GM19351 (cell line): ENCODE measurements at regions not wholly inside any gene's neighbourhood (a gene's known extent, or its start where the extent isn't known, plus 50 kb on each side); places are given as distances from the start of the nearest gene placed in this dataset.
"Not testable (repeated sequence)": the region's sequence is repeated elsewhere in the genome, so short reads cannot be mapped to it uniquely, and the experiment has no call there.

Source experiments
- ATAC-seq: cut with Tn5 transposase; IDR thresholded peaks from one replicate; pipeline ENCODE4 v1.9.1; 2021; ENCODE audit warnings: mild to moderate bottlenecking, moderate library complexity; ENCODE audit not compliant: unreplicated experiment

DNA sequence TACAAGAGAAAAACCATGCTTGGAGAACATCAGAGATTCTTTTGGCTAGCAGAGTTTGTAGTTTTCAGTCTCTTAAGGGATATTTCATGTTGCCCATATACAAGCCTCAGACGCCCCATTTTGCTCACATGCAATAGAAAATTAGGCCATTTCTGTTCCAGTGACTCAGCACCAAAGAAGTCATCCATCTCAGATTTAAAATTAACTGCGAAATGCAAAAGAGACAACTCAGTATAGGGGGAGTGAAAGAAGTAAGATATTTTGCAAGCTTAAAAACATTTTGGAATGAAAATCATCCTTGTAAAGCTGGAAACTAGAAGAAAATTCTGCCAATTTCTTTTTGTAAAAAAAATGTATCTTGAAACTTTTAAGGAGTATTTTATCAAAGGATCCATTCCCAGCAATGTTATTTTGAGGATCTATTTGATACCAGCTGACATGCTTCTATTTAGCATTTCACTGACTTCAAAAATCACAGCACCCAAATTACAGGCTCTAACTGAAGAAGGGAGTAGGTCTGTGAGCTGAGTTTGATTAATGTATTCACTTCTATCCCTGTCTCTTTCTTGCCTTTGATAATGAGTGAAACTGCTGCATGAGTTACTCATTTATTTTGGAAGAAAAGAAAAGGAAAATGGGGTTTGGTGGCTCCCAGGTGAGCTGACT lies 223.7 kb upstream of the SULF2 start:
- ATAC-seq, result no peak

DNA sequence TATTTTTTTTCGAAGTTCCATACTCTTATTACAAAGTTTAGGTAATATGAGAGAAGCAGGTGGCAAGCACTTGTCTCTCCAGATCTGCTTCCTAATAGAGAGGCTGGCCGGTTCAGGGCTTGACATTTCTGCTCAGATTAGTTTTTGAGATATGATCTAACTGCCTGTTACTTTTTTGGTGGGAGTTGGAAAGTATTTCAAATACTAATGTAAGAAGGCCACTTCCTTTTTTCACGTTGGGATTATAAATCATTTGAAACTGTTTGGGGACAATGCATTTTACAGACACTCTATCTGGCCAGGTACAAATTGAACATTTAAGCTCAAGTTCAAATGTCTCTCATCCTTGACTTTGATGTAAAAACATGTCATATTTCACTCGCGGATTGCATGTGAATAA lies 222.1 kb upstream of the SULF2 start:
- ATAC-seq, result no peak

DNA sequence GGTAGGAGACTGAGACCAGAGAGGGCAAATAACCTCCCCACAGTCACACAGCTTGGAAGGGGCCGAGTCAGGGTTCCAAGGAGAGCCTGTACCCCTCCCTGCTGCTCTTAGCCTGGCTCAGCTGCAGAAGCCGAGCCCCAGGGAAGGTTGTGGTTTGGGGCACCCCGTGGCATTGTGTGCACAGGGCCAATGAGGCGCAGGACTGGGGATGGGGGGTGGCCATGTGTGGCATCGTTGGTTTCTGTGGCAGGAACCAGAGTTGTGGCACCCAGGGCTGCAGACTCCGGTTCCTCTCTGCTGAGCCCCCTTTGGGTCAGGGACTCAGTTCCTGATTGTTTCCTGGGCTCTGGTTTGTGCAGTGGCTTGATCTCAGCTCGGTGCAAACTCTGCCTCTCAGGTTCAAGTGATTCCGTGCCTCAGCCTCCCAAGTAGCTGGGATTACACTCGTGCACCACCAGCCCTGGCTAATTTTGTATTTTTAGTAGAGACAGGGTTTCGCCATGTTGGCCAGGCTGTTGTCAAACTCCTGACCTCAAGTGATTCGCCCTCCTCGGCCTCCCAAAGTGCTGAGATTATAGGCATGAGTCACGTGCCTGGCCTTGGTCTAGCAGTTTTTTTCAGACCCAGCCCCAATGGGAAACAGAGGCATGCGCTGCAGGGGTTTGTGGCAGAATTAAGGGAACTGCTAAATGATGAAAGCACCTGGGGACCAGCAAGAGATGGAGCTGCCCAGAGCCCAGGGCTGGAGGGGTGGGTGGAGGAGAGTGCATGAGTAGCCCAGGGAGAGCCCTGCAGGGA lies 221.0 kb upstream of the SULF2 start:
- no peak for ATAC-seq

DNA sequence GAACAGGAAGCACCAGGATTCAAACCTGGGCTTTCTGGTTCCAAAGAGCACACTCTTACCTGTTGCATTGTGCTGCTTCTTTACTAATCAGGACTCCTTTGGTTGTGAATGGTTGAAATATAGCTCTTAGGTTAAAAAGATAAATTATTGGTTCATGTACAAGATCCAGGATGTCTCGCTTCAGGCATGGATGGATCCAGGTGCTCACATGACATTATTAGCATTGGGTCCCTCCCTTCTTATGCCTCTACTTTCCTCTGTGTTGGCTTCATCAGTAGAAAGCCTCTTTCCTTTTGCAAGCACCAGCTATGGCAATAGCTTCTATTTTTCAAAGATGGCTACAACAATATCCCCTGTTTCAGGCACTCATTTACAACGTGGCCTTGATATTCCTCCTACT lies 217.7 kb upstream of the SULF2 start:
- no peak for ATAC-seq

DNA sequence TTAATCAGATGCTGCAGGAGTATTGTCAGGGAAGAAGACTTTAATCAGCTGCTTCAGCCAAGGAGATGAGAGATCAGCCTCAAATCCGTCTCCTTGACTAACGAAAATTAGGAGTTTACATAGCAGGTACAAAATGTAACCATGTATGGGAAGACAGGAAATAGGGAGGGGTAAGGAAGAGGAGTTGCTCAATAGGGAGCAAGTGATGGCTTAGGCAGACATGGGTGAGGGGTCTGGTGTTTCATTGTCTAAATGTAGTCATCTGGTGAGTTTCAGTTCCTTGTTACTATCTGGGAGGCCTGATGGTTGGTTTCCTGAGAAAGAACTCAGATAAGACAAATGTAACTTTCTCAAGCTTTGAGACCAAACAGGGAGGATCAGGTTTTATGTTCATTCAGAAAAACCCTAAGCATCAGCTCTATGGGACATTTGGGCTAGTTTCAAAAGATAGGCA lies 217.3 kb upstream of the SULF2 start:
- peak; percentile 88 for ATAC-seq

DNA sequence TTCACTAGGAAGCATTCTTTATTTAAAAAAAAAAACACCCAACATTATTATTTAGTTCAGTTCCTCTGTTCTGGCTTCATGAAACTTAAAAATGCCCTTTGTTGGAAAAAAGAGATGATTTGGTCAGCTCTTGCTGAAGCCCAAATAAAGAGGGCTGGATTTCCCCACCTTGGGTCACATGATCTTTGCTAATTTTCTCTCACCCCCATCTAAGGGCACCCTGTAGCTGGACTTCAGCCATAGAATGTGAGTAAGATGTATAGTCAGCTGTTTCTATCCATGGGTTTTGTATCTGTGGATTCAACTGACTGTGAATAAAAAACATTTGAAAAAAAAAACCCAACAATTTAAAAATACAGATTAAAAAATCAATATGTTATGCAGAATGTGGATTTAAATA lies 213.9 kb upstream of the SULF2 start:
- no peak for ATAC-seq

DNA sequence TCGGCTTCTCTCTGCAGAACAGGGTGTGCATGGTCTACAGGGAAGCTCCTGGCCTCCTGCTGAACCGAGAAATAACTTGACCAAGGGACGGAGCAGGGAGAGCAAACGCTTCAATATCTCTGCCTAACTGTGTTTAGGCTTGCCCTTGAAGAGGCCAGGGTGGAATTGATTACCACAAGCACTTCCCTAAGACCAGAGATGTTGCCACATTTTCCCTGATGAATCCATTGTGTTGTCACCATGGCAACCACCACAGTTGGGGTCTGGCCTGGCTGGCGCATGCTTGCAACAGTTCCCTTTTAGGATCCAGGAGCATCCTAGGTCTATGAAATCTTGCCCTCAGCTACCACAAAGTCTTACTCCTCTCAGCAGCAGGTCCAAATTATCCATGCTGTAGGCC lies 213.5 kb upstream of the SULF2 start:
- ATAC-seq, result no peak

DNA sequence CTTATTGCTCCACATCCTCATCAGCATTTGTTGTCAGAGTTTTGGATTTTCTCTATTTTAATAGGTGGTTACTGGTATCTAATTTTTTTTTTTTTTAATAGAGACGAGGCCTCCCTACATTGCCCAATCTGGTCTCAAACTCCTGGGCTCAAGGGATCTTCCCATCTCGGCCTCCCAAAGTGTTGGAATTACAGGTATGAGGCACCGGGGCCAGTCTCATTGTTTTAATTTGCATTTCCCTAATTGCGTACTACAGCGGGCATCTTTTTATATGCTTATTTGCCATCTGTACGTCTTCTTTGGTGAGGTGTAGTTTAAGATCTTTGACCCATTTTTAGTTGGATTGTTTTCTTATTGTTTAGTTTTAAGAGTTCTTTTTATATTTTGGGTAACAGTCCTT lies 210.4 kb upstream of the SULF2 start:
- ATAC-seq, result no peak

DNA sequence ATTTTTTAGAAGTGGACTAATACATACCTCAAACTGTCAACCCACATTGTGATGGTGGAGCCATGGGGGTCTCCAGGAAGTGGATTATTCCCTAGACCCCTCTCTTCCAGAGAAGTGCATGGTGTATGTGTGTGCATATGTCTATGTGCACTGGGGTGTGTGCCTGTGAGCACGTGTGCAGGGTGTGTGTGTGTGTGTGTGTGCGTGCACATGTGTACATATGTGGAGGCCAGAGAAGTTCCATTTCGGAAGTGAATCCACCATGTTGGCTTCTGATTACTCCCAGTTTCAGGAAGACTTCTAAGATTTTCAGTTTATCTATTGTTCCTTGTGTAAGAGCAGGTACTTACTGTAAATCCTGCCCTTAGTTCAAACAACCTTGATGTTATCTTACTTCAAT lies 208.5 kb upstream of the SULF2 start:
- no peak for ATAC-seq

DNA sequence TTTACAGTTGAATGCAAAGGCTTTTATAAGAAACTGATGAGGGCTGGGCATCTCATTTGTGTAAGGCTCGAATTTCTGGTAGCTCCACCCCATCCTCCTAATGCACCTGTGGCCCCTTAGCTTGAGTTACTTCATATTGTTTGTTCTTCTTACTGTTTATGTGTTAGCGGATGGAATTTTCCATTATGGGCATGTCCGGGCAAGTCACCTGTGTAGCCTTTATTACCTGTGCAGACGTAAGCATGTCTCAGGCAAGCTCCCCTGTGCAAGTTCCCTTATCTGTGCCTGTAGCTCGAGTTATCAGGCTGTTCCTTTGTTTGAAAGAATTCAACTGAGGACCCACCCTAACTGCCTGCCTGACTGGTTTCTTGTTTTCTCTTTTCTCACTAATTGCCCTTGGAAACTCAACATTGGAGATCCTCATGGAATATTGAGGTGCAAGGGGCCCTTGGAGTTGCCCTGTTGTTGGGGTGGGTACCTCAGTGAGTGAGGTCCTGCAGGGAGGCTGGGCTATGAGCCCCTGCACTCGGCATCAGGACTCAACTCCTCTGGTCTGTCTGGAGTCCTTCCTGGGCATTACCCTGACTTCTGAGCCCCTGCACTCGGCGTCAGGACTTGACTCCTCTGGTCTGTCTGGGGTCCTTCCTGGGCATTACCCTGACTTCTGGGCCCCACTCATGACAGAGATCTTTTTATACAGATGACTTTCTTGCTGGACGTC lies 207.9 kb upstream of the SULF2 start:
- ATAC-seq, result no peak

DNA sequence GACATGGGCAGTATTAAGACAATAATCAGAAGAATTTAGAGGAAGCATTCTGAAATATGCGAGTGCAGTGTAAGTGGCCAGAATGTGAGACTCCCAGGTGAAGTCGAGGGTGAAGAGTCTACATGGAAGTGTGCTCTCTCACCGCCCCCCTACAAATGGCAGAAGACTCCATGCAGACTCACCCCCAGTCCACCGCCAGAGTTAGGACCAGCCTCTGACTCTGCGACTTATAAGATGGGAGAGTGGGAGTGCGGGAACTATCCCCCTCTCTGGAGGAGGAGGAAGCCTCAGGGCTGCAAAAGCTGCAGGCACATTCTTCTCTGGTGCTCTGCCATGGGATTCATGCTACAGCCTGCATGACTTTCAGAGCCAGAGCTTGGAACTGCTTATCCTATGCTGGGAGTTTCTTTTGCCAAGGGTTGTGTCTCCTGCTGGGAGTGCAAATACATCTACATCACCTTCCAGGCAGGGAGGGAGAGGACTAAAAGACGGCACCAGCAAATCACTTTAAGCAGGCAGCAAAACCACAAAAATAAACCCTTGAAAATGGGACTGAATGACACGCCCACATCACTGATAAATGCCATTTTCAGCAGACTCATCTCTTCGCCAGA lies 206.7 kb upstream of the SULF2 start:
- ATAC-seq, result no peak

DNA sequence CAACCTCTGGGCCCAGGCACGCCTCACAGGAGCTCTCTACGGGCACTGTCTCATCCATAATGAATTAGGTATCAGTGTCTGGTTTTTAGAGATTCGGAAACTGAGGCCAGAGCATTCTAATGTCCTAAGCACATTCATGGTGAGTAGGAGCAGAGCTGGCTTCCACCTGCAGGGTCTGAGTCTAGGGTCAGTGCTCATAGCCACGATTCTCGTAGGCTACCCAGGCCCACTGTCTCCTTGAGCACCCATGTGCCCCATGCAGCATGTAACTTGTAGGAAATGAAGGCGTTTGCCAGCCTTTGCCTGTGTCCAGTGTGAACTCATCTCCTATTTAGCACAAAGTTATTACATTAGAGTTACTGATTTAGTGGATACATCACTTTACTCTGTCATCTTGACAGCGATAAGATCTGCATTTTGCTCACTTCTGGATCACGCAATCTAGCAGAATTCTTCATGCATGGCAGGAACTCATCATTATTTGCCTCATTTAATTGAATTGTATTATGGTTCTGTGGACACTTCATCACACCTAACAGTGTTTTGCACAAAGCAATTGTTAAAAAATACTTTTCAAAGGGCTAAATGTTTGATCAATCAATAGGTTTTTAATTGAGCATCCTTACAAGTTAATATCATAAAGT lies 205.3 kb upstream of the SULF2 start:
- ATAC-seq, result no peak

DNA sequence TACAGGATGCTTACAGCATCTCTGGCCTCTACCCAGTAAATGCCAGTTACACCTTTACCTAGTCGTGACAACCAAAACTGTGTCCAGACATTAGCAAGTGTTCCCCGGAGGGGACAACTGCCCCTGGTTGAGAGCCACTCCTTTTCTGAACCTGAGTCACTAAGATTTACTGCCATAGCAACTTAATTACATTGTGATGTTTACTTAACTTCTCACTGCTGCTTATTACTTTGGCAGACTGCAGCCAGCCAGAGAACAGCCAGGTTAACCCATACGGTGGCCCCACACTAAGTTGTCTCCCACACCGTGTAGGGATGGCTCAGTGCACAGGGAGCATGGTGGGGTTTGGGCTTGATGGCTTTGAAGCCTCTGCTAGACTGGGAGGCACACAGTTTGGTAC lies 204.7 kb upstream of the SULF2 start:
- no peak for ATAC-seq

DNA sequence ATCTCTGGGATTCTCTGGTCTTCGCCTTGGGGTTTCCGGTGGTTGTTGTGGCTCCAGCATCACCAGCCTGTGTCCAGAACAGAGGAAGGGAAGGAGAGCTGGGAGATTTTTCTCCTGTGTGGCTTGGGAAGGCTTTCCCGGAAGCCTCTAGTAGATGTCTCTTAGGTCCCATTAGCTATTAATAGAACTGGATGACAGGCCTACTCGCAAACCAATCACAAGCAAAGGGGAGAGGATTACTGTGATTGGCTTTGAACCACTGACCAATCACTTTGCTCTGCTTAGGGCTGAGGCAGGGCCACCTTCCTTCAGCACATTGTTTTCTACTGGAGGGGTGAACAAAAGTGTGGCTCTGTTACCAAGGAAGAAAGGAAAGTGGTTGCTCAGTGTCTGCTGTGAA lies 203.4 kb upstream of the SULF2 start:
- ATAC-seq, result no peak

DNA sequence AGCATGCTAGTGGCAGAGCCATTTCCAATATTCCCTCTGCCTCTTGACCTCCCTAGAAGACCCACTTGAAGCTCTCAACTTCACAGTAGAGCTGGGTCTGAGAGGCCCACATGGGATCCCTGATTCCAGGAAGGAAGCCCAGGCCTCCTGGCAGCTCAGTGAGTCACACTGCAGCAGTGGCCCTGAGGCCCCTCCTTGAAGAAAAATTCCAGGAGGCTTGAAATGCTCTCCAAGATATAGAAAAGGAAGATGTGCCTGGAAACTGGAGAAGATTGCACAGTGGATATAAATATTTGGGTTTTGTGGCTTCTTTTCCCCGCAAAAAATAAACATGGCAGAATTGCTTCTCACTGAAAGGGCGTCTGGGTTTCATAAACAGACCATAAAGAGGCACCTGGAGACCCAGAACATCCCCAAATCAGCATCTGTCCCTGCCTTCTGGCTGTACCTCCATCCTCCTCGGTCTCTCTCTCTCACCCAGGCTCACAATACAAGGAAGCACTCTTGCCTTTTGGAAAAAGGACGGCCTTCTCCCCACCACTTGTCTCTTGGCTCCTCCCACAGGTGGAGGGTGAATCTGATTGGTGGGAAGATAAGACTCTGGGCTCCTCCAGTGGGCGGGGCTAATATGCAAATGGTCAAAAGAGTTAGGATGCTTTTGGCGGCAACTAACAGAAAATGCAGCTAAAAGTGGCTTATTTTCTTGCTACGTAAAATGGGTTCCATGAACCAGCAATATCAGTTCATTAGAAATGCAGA lies 200.0 kb upstream of the SULF2 start:
- ATAC-seq, result no peak

DNA sequence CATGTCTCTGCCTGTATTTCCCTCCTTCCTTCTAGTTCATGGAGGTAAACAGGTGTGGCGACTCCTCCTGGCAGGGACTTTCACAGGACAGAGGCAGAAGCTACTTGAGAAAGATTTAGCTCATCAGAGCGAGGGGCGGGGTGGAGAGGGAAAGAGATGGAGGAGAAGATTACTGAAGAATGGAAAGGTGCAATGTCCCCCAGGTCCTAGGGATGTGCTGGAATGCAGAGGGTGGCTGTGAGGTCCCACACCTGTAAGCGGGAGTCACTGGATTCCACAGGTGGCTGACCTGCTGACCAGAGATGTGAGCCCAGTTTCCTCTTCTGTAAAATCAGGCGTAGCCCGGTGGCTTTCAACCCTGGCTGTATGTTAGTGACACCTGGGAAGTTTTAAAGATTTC lies 199.2 kb upstream of the SULF2 start:
- ATAC-seq, result no peak

DNA sequence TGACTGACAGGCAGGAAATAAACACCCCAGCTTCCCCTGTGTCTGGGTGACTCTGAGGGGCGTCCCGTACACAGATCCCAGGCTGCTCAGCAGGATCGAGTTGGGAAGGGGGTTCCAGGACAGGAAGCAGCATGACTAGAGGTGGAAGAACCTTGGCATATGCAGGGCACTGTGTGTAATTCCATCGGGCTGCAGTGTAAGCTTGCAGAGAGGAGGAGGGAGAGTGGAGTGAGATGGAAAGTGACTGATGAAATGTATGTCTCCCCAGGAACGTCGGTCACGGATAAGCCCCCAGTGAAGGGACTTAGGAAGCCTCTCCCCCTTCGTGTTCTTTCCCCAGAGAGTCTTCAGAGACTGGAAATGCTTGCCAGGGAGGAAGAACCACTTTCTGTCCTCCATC lies 198.4 kb upstream of the SULF2 start:
- not testable (repeated sequence) for ATAC-seq

DNA sequence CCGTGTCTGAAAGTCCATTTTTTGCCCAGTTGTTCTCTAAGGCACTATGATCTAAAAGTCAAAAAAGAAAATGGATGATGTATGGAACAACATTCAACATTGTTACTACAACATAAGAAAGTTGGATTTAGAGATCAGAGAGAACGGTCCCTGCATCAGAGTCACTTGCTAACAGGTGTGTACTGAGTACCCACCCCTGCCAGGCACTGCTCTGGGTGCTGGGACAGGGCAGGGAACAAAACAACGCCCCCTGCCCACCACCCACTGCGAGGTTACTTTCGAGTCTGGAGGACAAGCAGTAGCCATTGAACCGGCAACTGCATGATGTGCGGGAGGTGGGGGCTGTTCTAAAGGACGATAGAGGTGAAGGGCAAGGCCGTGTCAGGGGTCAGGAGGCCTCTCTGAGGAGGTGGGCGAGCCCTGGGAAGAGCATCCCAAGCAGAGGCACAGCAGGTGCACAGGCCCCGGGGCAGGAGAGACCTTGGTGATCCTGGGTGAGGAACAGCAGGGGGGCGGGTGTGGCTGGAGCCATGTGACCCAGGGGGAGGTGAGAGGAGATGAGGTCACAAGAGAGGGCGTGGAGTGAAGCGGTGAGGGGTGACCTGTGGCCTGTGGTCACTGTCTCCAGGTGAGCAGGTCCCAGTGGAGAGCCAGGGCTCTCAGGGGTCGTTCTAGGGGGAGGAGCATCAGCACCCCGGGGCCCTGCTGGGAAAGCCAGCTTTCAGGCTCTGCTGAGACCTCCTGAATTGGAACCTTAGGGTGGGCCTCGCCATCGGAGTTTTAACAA lies 197.5 kb upstream of the SULF2 start:
- no peak for ATAC-seq

DNA sequence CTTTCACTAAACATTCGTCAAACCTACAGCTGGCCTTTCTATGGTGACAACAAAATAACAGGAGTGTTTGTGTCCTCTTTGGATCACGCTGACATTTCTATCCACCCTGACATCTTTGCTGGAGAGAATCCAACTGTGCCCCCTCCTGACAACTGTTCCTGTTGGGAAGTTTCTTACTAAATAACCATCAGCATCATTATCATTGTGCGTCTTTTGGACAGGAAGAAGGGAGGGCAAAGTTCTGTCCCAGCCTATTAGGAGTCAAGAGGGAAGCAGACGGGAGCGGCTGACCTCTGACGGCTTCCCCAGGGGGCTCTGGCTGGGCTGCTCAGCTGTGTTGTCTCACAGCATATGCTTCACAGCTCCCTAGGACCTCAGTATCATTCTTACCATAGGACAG lies 195.9 kb upstream of the SULF2 start:
- no peak for ATAC-seq
